Astrocyte of the spinal cord (primary cell): ENCODE measurements at regions not wholly inside any gene's neighbourhood (a gene's known extent, or its start where the extent isn't known, plus 50 kb on each side); places are given as distances from the start of the nearest gene placed in this dataset.

Source experiments
- DNase-seq: peaks from one replicate; pipeline ENCODE4 v3.0.0; 2011; ENCODE audit warnings: low read depth, low spot score
- H3K4me3 ChIP-seq: 2 replicates; pipeline ENCODE4 v1.5.1; 2011; ENCODE audit warnings: low read depth, mild to moderate bottlenecking, low read length, moderate library complexity
- CTCF ChIP-seq: IDR thresholded peaks from 2 replicates; pipeline ENCODE4 v1.5.1; 2012; ENCODE audit warnings: low read depth, mild to moderate bottlenecking, low read length, inconsistent platforms
- in situ Hi-C: cut with HindIII; loops from 2 replicates; pipeline ENCODE4 v1.10.0; 2017; ENCODE audit warnings: low sequenced_read_pairs

DNA sequence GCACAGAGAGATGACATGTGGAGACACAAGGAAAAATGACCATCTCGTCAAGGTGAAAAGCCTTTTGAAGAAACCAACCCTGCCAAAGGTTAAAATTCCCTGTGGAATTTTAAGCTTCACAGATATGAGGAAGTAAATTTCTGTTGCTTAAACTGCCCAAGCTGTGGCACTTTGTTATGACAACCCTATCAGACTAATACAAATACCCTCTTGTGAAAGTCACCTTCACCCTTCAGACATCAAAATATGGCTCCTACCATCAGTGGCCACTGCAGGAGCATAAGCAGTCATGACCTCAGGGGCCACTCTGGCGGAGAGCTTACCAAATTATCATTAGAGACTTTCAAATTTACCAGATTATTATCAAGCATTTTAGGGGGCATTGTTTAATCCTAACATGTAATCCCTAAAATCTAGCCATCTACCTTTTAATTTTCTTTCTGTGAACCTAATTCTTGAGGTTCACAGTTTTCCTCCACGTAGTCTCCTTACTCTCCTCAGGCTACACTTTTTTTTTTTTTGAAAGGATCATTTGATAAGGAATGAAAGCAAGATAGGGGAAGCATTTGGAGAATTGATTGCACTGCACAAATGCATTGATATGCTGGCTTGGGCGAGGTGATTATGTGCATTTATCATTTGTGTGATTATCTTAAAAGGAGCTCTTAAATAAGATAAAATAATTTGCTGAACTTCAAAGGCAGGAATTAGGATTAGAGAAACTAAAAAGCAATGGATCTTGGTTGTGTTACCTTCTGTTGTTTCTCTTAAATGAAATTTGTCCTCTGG lies 90.3 kb downstream of the TMEM168 start:
- TF ChIP-seq CTCF = no peak
- no peak for DNase-seq
- H3K4me3 ChIP-seq = no peak overlapping the region
- in situ Hi-C loops = no loop called here

DNA sequence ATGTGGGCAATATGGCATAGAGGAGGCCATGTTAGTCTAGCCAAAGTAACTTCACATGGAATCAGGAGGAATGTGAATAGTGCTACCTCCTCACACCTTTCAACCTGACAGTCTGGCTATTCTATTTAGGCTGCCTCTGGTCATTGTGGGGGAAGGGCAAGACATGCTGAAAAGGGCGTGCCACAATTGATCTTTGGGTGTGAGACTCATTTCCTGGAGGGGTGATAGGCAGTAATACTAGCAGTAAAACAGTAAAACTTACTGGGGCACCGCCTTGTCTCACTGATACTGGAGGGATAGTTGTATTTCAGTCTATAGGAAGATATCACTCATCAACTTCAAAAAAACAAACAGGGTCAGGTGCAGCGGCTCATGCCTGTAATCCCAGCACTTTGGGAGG lies 88.7 kb downstream of the TMEM168 start:
- no peak for TF ChIP-seq CTCF
- in situ Hi-C loops = no loop called here
- DNase-seq = no peak
- H3K4me3 ChIP-seq = no peak overlapping the region

DNA sequence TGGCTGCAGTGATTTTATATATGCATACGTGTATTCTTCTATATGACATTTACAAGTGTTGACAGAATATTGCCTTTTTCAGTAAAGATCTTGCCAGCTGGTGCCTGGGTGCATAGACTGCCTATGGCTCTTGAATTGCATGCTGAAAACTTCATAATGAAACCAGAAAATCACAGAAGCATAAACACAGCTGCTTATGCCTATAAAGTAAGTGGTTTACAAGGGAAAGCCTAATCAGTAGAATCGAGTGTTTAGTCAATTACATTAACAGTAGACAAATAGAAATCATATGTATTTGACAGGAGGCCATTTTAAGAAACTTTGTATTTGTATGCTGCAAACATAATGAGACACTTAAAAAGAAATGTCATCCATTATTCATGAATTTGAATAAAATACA lies 82.5 kb downstream of the TMEM168 start:
- TF ChIP-seq CTCF = no peak
- in situ Hi-C loops = no loop called here
- DNase-seq = no peak
- H3K4me3 ChIP-seq = no peak overlapping the region

- DNase-seq = no peak
- in situ Hi-C loops = no loop called here
- no peak for TF ChIP-seq CTCF
- H3K4me3 ChIP-seq = no peak overlapping the region
These were observed 82.0 kb downstream of the TMEM168 start for GRCh38 chr7:112708236-112708635.
